ENCODE measurements at regions not wholly inside any gene's neighbourhood (a gene's known extent, or its start where the extent isn't known, plus 50 kb on each side); places are given as distances from the start of the nearest gene placed in this dataset.

DNA sequence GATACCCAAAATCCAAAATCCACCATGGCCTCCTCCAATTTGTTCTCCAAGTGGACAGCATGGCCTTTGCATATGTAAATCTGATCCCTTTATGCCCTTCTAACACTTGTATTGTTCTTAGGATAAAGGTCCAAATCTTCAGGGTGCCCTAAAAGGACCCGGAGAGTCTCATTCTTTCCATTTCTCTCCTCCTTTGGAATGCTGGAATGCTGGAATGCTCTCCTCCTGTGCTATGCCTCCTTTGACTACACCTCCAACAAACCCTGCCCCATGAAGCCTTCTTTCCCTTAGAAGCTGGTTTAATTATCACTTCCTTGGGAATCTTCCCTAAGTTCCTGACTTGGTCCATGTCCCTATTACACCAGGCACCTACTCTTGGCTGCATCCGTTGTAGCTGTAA, 484.8 kb upstream of the RUNX1 start:
- TF ChIP-seq EZH2phosphoT487 (IDR thresholded peaks at IDR 0.05; ENCODE audit: borderline replicate concordance), result no peak
- TF ChIP-seq, protein P1, sequence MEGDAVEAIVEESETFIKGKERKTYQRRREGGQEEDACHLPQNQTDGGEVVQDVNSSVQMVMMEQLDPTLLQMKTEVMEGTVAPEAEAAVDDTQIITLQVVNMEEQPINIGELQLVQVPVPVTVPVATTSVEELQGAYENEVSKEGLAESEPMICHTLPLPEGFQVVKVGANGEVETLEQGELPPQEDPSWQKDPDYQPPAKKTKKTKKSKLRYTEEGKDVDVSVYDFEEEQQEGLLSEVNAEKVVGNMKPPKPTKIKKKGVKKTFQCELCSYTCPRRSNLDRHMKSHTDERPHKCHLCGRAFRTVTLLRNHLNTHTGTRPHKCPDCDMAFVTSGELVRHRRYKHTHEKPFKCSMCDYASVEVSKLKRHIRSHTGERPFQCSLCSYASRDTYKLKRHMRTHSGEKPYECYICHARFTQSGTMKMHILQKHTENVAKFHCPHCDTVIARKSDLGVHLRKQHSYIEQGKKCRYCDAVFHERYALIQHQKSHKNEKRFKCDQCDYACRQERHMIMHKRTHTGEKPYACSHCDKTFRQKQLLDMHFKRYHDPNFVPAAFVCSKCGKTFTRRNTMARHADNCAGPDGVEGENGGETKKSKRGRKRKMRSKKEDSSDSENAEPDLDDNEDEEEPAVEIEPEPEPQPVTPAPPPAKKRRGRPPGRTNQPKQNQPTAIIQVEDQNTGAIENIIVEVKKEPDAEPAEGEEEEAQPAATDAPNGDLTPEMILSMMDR (conservative IDR thresholded peaks at IDR 0.05; ENCODE audit: low read length), result no peak
- Histone ChIP-seq H4K20me1 (ENCODE audit: insufficient read depth, low read length, poor library complexity, severe bottlenecking) (no peaks in the 10 kb centered on the region), H3K4me1 (ENCODE audit: insufficient read depth, low read length, poor library complexity, severe bottlenecking) (peaks cover 2% of the 10 kb centered on the region), H3K36me3 (ENCODE audit: insufficient read depth, low read length) (no peaks in the 10 kb centered on the region), H3K9me3 (ENCODE audit: insufficient read depth, low read depth, low read length) (no peaks in the 10 kb centered on the region), H3K9me2 (replicated peaks; ENCODE audit: low read depth, low read length) (no peaks in the 10 kb centered on the region), H3K27me3 (ENCODE audit: insufficient read depth, low read length, poor library complexity, severe bottlenecking) (no peaks in the 10 kb centered on the region), H3K4me3 (ENCODE audit: low read length, poor library complexity, severe bottlenecking) (no peak overlapping the region), H3K79me2 (ENCODE audit: insufficient read depth, low read length) (no peaks in the 10 kb centered on the region), H3K9ac (ENCODE audit: low read depth, low read length, poor library complexity, severe bottlenecking) (no peak overlapping the region), H3K4me2 (ENCODE audit: low read depth, low read length, poor library complexity, severe bottlenecking) (no peak overlapping the region), H3F3A (ENCODE audit: low read depth) (no peaks in the 10 kb centered on the region), H2AFZ (ENCODE audit: low read length) (no peak overlapping the region)

DNA sequence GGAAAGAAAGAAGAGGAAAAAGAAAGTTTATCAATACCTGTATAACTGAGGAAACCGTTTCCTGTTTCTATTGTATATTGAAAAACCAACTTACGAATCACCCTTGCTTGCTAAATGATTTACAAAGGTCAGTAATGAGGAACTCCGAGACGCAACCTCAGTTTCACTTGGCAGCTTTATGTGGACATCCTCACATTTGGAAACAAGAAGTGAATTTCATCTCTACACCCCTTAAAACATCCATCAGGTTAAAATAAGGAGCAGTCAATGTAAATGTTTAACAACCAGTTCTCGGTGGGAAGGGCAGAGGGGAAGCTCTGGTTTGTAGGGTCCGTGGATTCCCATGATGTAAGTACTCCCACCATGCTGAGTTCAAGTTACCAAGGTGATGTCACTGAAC, 481.7 kb upstream of the RUNX1 start:
- no peaks in the 10 kb centered on the region for H3K27me3 ChIP-seq (ENCODE audit: insufficient read depth, low read length, poor library complexity, severe bottlenecking)
- H3K4me2 ChIP-seq (ENCODE audit: low read depth, low read length, poor library complexity, severe bottlenecking), result no peak overlapping the region
- no peaks in the 10 kb centered on the region for H3K79me2 ChIP-seq (ENCODE audit: insufficient read depth, low read length)
- no peaks in the 10 kb centered on the region for H3K9me3 ChIP-seq (ENCODE audit: insufficient read depth, low read depth, low read length)
- H4K20me1 ChIP-seq (ENCODE audit: insufficient read depth, low read length, poor library complexity, severe bottlenecking), result no peaks in the 10 kb centered on the region
- H2AFZ ChIP-seq (ENCODE audit: low read length), result no peak overlapping the region
- H3K9me2 ChIP-seq (replicated peaks; ENCODE audit: low read depth, low read length), result no peaks in the 10 kb centered on the region
- no peak for TF ChIP-seq EZH2phosphoT487 (IDR thresholded peaks at IDR 0.05; ENCODE audit: borderline replicate concordance)
- TF ChIP-seq, protein P1 (conservative IDR thresholded peaks at IDR 0.05; ENCODE audit: low read length), result no peak
- H3F3A ChIP-seq (ENCODE audit: low read depth), result no peaks in the 10 kb centered on the region
- no peaks in the 10 kb centered on the region for H3K36me3 ChIP-seq (ENCODE audit: insufficient read depth, low read length)
- H3K4me1 ChIP-seq (ENCODE audit: insufficient read depth, low read length, poor library complexity, severe bottlenecking), result peaks cover 12% of the 10 kb centered on the region
- H3K9ac ChIP-seq (ENCODE audit: low read depth, low read length, poor library complexity, severe bottlenecking), result no peak overlapping the region
- no peak overlapping the region for H3K4me3 ChIP-seq (ENCODE audit: low read length, poor library complexity, severe bottlenecking)

DNA sequence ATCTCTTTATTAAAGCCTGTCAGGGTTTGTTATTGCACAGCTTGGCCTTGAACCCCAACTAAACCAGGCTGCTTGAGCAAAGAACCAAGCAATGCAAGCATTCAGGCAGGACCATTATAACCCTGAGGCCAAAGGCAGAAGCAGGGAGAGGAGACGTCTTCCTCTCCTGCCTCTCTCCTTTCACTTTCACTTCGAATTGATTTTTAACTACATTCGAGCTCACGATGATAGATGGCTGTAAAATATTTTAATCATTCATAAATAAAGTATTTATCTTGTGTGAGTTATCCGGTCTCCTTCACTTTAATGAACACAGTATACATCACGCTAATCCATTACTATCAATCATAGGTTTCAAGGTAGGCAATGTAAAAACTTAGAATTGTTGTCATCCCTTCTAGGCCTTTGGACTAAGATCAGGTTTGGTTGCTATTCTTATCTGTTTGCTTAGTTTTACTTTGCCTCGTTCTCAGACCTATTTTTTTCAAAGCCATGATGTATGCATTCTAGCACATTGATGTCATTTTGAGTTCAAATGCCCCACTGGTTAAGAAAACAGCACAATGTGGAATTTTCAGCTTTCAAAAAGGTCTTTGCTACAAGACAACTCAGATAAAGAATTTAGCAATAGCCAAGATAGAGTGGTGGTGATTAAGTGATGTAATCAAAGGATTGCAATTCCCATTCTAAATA, 480.2 kb upstream of the RUNX1 start:
- H3K79me2 ChIP-seq (ENCODE audit: insufficient read depth, low read length), result no peaks in the 10 kb centered on the region
- peaks cover 12% of the 10 kb centered on the region for H3K4me1 ChIP-seq (ENCODE audit: insufficient read depth, low read length, poor library complexity, severe bottlenecking)
- H3F3A ChIP-seq (ENCODE audit: low read depth), result no peaks in the 10 kb centered on the region
- H4K20me1 ChIP-seq (ENCODE audit: insufficient read depth, low read length, poor library complexity, severe bottlenecking), result no peaks in the 10 kb centered on the region
- no peaks in the 10 kb centered on the region for H3K9me3 ChIP-seq (ENCODE audit: insufficient read depth, low read depth, low read length)
- no peaks in the 10 kb centered on the region for H3K9me2 ChIP-seq (replicated peaks; ENCODE audit: low read depth, low read length)
- H3K4me3 ChIP-seq (ENCODE audit: low read length, poor library complexity, severe bottlenecking), result peak overlapping the region; percentile 79
- peak overlapping the region; percentile 93 for H3K4me2 ChIP-seq (ENCODE audit: low read depth, low read length, poor library complexity, severe bottlenecking)
- H3K9ac ChIP-seq (ENCODE audit: low read depth, low read length, poor library complexity, severe bottlenecking), result peak overlapping the region; percentile 51
- H3K36me3 ChIP-seq (ENCODE audit: insufficient read depth, low read length), result no peaks in the 10 kb centered on the region
- no peaks in the 10 kb centered on the region for H3K27me3 ChIP-seq (ENCODE audit: insufficient read depth, low read length, poor library complexity, severe bottlenecking)
- H2AFZ ChIP-seq (ENCODE audit: low read length), result peak overlapping the region; percentile 98
- TF ChIP-seq, protein P1 (conservative IDR thresholded peaks at IDR 0.05; ENCODE audit: low read length), result no peak
- TF ChIP-seq EZH2phosphoT487 (IDR thresholded peaks at IDR 0.05; ENCODE audit: borderline replicate concordance), result no peak
